NAMALWA (cell line): ENCODE measurements at regions not wholly inside any gene's neighbourhood (a gene's known extent, or its start where the extent isn't known, plus 50 kb on each side); places are given as distances from the start of the nearest gene placed in this dataset.

Experiments
- DNase-seq: peaks from one replicate; pipeline ENCODE4 v3.0.0-alpha.2; 2015; ENCODE audit warnings: low spot score

DNA sequence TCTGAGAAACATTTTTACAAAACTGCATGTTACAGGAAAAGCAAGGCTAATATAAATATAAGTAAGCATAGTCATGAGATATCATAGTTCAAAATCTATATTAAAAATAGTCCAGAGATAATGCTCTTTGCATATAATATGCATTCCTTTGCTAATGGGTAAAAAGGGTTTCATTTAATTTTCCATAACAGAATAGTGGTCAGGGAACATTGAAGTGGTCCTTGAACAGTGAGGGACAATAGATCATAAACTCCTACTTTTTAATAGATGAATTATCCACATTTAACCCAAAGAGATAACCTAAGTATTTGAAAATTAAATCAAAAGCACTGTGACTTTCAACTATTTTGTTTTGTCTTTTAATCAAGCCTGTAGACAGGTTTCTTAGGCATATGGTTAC is 243.1 kb upstream of the ADGRB3 start:
- DNase-seq = no peak

DNA sequence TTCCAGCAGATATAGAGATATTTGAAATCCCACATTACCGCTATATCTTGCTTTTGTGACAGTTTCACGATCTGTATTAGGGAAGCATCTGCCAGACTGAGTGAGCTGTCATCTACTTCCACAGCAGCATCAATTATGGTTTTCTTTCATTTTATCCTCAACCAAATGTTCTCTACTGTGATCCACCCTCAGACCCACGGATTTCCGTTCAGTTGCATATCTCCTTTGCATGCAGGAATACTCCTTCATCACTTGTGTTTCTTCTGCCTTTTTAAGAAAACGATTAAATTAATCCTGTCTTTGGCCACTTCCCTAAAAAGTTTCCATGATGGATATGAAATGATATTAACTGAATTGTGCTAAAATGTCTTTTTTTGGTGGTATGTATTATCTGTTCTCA is 262.1 kb upstream of the ADGRB3 start:
- DNase-seq = no peak

GRCh38 chr6:68368845-68369244 is 266.2 kb upstream of the ADGRB3 start:
- DNase-seq = no peak

DNA sequence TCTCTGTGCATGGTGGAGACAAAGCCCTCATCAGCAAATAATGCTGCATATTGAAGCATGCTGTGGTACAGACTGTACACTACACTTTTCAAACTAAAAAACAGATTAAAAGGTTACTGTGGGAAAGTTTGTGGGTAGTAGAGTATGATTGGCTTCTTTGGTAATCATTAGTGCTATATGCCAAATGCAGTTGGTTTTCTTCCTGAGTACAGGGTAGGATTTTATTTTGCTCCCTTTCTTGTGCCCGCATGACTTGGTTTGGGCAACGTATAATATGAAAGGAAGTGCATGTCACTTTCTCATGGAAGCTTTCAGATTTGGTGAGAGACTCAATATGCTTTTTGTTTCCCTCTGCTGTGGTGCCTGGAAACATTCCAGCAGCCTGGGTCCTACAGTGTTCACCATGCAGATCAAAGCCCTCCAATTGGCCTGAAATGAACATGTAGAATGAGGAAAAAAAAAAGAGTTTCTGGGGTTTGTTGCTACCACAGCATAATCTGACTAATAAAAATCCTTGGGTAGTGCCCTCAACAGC is 270.7 kb upstream of the ADGRB3 start:
- DNase-seq = no peak

DNA sequence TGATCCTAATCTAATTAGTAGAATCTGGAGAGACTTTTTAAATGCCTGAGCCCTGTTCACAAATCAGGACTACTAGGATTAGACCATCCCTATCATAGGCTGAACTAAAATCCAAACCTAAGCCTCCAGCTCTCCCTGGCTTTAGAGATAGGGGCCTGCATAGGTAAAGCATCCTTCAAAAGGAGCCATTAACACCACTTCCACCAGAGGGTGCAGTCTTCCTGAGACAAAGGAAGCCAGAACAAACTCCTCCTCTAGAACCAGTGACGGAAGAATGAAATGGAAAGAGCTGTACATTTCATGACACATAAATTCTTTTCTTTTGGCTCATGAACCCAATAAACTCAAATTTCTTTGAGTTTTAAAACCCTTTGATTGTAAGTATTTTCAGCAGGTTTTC is 291.2 kb upstream of the ADGRB3 start:
- DNase-seq = peak; percentile 75

- DNase-seq = no peak
Measured at GRCh38 chr6:68342286-68342685, 292.8 kb upstream of the ADGRB3 start.

- DNase-seq = no peak
Measured at GRCh38 chr6:68339488-68340131, 295.5 kb upstream of the ADGRB3 start.

- DNase-seq = no peak
Measured at GRCh38 chr6:68333442-68333841, 301.6 kb upstream of the ADGRB3 start.

- no peak for DNase-seq
Measured at GRCh38 chr6:68328156-68328555, 306.9 kb upstream of the ADGRB3 start.

- DNase-seq = no peak
Measured at GRCh38 chr6:68326762-68327161, 308.3 kb upstream of the ADGRB3 start.

- no peak for DNase-seq
Measured at GRCh38 chr6:68317366-68317765, 317.7 kb upstream of the ADGRB3 start.

DNA sequence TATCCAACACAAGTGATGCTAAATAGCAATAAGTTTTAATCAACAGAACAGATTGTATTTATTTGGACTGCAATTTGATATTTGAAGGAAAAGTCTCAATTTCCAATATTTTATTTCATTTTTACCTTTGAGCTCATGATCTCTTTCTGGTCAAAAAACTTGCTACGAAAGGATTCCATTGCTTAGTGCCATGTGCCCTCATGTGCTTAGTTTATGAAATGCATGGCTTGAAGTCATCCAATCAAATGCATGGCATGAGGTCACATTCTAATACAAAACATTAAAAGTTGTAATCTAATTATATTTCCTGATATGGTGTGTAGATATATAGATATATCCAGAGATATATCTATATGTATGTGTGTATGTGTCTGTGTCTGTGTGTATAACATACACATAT is 321.2 kb upstream of the ADGRB3 start:
- DNase-seq = peak; percentile 34

GRCh38 chr6:68307301-68307700 is 327.8 kb upstream of the ADGRB3 start:
- no peak for DNase-seq

DNA sequence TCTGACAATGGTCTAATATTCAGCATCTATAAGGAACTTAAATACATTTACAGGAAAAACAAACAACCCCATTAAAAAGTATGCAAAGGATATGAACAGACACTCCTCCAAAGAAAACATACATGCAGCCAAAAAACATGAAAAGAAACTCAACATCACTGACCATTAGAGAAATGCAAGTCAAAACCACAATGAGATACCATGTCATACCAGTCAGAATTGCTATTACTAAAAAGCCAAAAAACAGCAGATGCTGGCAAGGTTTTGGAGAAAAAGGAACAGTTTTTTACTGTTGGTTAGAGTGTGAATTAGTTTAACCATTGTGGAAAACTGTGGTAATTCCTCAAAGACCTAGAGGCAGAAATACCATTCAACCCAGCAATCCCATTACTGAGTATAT is 339.0 kb upstream of the ADGRB3 start:
- no peak for DNase-seq

DNA sequence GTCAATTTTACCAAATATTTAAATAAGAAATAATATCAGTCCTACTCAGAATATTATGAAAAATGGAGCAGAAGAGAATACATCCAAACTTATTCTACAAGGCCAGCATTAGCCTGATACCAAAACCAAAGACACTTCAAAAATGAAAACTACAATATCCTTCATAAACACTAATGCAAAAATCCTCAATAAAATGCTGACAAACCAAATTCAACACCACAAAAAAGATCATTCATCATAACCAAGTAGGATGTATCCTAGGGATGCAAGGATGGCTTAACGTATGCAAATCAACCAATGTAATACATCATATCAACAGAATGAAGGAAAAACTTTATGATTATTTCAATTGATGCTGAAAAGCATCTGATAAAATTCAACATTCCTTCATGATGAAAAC is 352.4 kb upstream of the ADGRB3 start:
- DNase-seq = no peak

DNA sequence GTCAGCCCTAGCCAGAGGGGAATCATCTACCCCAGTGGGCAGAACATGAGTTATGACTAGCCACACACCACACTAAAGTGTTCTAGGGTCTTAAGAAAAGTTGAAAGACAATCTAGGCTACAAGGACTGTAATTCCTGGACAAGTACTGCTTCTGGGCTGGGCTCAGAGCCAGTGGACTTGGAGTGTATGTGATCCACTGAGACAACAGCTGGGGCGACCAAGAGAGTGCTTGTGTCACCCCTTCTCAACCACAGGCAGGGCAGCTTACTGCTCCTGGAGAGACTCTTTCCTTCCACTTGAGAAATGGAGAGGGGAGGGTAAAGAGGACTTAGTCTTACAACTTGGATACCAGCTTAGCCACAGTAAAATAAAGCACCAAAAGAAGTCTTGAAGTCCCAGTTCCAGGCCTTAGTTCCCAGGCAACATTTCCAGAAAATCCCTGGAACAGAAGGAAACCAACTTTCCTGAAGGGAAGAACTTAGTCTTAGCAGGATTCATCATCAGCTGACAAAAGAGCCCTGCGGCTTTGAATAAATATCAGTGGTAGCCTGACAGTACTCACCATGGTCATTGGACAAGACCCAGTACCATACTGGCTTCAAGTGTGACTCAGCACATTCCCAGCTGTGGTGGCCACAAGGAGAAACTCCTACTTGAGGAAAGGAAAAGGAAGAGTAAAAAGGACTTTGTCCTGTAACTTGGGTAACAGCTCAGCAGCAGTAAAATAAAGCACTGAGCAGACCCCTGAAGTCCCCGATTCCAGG is 355.1 kb upstream of the ADGRB3 start:
- no peak for DNase-seq

DNA sequence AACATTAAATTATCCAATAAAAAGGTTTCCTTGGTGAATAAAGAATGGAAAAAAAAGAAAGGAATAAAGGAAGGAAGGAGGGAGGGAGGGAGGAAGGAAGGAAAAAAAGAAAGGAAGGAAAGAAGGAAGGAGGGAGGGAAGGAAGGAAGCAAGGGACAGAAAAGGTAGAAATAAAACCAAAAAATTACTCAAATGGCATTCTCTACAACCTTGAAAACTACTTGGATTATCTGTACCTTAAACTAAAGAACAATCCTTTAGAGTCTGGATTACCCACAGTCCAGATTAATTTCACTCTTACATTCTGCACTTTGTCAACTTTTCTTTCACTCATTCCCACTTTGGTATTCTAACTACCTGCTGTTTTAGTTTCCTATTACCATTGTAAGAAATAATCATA is 361.8 kb upstream of the ADGRB3 start:
- no peak for DNase-seq

DNA sequence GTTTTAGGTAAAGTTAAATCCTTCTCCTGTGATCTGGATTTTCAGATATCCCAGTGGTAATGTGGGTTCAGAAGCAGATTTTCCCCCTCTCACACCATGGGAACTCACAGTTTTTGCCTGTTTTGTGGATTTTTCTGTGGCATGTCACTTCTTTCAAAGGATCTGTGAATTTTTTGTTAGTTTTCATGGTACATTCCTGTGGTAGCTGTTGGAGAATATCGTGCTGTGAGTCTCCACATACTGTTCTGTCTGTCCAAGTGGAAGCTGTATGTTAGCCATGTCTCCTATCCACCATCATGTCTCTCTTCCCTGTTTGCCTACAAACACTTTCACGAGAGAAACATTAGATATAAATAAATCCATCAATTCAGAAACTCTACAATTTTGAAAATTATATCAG is 378.7 kb upstream of the ADGRB3 start:
- DNase-seq = no peak

- DNase-seq = peak; percentile 12
Measured at GRCh38 chr6:68252632-68253031, 382.4 kb upstream of the ADGRB3 start.

- no peak for DNase-seq
Measured at GRCh38 chr6:68247782-68248181, 387.3 kb upstream of the ADGRB3 start.

- DNase-seq = no peak
Measured at GRCh38 chr6:68240726-68241125, 394.4 kb upstream of the ADGRB3 start.

DNA sequence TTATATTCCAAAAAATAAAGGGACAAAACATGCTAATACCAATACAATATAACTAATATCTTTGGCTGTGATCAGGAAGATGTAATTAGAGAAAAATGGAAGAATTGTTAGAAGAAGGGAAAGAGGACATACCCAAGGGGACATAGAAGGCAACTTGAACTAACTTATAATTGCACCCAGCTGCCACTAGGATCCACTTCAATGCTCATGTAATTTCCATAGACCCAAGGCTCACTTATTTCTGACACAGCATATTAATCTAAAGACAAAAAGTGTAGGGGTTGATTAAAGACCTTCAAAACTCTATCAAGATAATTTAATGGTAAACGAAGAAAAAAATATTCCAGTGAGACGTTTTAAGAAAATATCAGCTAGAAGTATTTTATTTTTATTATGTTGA is 396.0 kb upstream of the ADGRB3 start:
- DNase-seq = peak; percentile 9

GRCh38 chr6:68238097-68238601 is 396.9 kb upstream of the ADGRB3 start:
- DNase-seq = no peak
